A673 (cell line): ENCODE measurements at regions not wholly inside any gene's neighbourhood (a gene's known extent, or its start where the extent isn't known, plus 50 kb on each side); places are given as distances from the start of the nearest gene placed in this dataset.

Experiments
- BruUV-seq: library from RNA; stranded (reverse); fragments of 400-500 nt; replicated peaks from 2 replicates; lab custom pipeline; 2021; lab: Mats Ljungman, UMichigan
- CTCF ChIA-PET: fragments of 300-600 bp; sonication (Branson Sonifier 250); formaldehyde crosslinking; loops from one replicate; lab custom pipeline; 2022; ENCODE audit warnings: antibody characterized with exemption; lab: Charles Lee
- POLR2A ChIA-PET: fragments of 300-600 bp; sonication (Branson Sonifier 250); formaldehyde crosslinking; loops from one replicate; lab custom pipeline; 2022; ENCODE audit warnings: antibody characterized with exemption; ENCODE audit not compliant: low non-redundant PET; lab: Charles Lee
- DNase-seq: peaks from one replicate; pipeline ENCODE4 v3.0.0-alpha.2; 2015; ENCODE audit warnings: low spot score
- H3K27ac ChIP-seq: fragments of 200-600 bp; sonication (generic); 2 replicates; pipeline ENCODE4 v1.5.1; 2016; ENCODE audit warnings: mixed run types, low read depth, mild to moderate bottlenecking, mixed read lengths, antibody characterized with exemption, low read length; ENCODE audit not compliant: poor library complexity, severe bottlenecking
- H3K27me3 ChIP-seq: fragments of 200-600 bp; sonication (generic); replicated peaks from 2 replicates; pipeline ENCODE4 v1.6.1; 2017; ENCODE audit warnings: mixed run types, low read depth, mild to moderate bottlenecking, mixed read lengths, antibody characterized with exemption, low read length; ENCODE audit not compliant: insufficient read depth, poor library complexity
- H3K36me3 ChIP-seq: fragments of 200-600 bp; sonication (generic); 2 replicates; pipeline ENCODE4 v1.6.1; 2016; ENCODE audit warnings: mixed run types, mild to moderate bottlenecking, mixed read lengths, antibody characterized with exemption, low read length; ENCODE audit not compliant: insufficient read depth, poor library complexity, severe bottlenecking
- H3K4me1 ChIP-seq: fragments of 200-600 bp; sonication (generic); 2 replicates; pipeline ENCODE4 v1.6.1; 2017; ENCODE audit warnings: mixed run types, mild to moderate bottlenecking, mixed read lengths, antibody characterized with exemption, low read length; ENCODE audit not compliant: insufficient read depth, poor library complexity, severe bottlenecking
- H3K4me3 ChIP-seq: fragments of 200-600 bp; sonication (generic); 2 replicates; pipeline ENCODE4 v1.5.1; 2016; ENCODE audit warnings: low read depth, mixed run types, mild to moderate bottlenecking, mixed read lengths, low read length; ENCODE audit not compliant: poor library complexity, severe bottlenecking
- H3K9me3 ChIP-seq: fragments of 200-600 bp; sonication (generic); 2 replicates; pipeline ENCODE4 v1.6.1; 2016; ENCODE audit warnings: mixed run types, low read depth, mild to moderate bottlenecking, mixed read lengths, antibody characterized with exemption, low read length; ENCODE audit not compliant: poor library complexity, severe bottlenecking
- EZH2 ChIP-seq: fragments of 200-600 bp; sonication (generic); IDR thresholded peaks from 2 replicates; pipeline ENCODE4 v1.6.1; 2017; ENCODE audit warnings: borderline replicate concordance, low read depth, mild to moderate bottlenecking, mixed read lengths, antibody characterized with exemption, low read length; ENCODE audit not compliant: poor library complexity, severe bottlenecking
- intact Hi-C: fragments of 100-400 bp; cut with micrococcal nuclease; formaldehyde crosslinking; loops from one replicate; pipeline ENCODE4 v1.10.0; 2022; ENCODE audit not compliant: unreplicated experiment
- TF ChIP-seq, protein P1 (sequence below): fragments of 300-800, 200-600 bp; sonication (generic); conservative IDR thresholded peaks from 2 replicates; pipeline ENCODE4 v1.5.1; 2017; ENCODE audit warnings: low read depth, mild to moderate bottlenecking, antibody characterized with exemption, low read length, moderate library complexity, mixed read lengths

DNA sequence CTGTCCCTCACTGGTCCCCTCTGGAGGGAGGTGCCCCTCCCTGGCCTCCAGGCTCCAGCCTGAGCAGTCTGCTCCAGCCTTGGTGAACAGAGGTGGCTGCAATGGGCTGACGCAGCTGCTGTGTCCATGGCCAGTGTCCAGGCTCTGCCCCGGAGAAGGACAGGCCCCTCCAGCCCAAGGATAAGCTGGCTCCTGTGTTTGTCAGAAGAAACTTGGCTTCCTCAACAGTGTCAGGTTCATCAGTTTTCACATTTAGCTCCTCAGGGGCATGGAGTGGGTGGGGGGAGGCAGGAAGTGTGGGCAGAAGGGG, 402.8 kb downstream of the MATN1 start:
- Histone ChIP-seq H3K4me3 (no peak overlapping the region), H3K36me3 (no peaks in the 10 kb centered on the region), H3K4me1 (peaks cover 10% of the 10 kb centered on the region), H3K9me3 (no peaks in the 10 kb centered on the region), H3K27me3 (no peaks in the 10 kb centered on the region), H3K27ac (no peak overlapping the region)
- DNase-seq: no peak
- TF ChIP-seq, protein P1, sequence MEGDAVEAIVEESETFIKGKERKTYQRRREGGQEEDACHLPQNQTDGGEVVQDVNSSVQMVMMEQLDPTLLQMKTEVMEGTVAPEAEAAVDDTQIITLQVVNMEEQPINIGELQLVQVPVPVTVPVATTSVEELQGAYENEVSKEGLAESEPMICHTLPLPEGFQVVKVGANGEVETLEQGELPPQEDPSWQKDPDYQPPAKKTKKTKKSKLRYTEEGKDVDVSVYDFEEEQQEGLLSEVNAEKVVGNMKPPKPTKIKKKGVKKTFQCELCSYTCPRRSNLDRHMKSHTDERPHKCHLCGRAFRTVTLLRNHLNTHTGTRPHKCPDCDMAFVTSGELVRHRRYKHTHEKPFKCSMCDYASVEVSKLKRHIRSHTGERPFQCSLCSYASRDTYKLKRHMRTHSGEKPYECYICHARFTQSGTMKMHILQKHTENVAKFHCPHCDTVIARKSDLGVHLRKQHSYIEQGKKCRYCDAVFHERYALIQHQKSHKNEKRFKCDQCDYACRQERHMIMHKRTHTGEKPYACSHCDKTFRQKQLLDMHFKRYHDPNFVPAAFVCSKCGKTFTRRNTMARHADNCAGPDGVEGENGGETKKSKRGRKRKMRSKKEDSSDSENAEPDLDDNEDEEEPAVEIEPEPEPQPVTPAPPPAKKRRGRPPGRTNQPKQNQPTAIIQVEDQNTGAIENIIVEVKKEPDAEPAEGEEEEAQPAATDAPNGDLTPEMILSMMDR: no peak
- no peak for TF ChIP-seq EZH2
- CTCF ChIA-PET: no interaction called here
- POLR2A ChIA-PET: no interaction called here
- BruUV-seq: no TSS peak
- intact Hi-C loops: no loop called here

DNA sequence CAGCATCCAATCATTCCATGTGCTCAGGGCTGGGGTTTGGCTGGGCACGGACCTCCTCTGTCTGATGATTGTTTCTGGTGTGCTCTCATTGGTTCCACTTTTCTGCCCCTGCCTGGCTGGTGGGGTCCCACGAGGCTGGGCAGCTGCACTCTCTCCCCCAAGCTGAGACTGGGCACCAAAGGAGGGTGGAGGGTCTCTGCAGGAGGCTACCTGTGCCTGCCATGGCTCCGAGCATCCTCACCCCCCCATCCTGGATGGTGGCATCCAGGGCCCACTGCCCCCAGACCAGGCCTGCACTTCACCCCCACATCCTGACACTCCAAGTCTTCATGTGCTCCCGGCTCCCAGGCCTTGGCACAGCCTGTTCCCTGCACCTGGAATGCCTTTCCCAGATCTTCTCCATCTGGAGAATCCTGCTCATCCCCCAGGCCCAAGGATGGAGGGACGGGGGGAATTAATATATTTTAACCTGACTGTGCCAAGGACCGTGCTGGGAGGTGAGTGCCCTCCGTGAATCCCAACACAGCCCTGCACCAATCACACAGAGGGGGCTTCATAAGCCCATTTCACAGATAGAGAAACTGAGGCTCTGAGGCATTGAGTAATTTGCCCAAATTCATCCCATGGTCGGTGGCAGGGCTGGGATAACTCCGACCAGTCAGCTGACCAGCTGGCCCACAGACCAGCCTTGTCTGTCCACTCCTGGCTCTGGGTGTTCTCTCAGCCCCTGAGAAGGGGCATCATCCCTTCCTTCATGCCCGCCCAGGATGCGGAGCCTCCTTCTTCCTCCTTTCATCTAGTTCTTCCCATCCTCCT, 403.4 kb downstream of the MATN1 start:
- H3K9me3 ChIP-seq: no peaks in the 10 kb centered on the region
- H3K27me3 ChIP-seq: no peaks in the 10 kb centered on the region
- H3K27ac ChIP-seq: no peak overlapping the region
- DNase-seq: no peak
- CTCF ChIA-PET: interaction anchor here (0.6 kb wide), 1 partner anchor 61 kb away, joined by 4 read pairs; no protein-coding TSS in a partner anchor
- H3K36me3 ChIP-seq: no peaks in the 10 kb centered on the region
- BruUV-seq: no TSS peak
- intact Hi-C loops: no loop called here
- POLR2A ChIA-PET: no interaction called here
- peaks cover 10% of the 10 kb centered on the region for H3K4me1 ChIP-seq
- H3K4me3 ChIP-seq: no peak overlapping the region
- TF ChIP-seq EZH2: no peak
- TF ChIP-seq, protein P1: no peak

DNA sequence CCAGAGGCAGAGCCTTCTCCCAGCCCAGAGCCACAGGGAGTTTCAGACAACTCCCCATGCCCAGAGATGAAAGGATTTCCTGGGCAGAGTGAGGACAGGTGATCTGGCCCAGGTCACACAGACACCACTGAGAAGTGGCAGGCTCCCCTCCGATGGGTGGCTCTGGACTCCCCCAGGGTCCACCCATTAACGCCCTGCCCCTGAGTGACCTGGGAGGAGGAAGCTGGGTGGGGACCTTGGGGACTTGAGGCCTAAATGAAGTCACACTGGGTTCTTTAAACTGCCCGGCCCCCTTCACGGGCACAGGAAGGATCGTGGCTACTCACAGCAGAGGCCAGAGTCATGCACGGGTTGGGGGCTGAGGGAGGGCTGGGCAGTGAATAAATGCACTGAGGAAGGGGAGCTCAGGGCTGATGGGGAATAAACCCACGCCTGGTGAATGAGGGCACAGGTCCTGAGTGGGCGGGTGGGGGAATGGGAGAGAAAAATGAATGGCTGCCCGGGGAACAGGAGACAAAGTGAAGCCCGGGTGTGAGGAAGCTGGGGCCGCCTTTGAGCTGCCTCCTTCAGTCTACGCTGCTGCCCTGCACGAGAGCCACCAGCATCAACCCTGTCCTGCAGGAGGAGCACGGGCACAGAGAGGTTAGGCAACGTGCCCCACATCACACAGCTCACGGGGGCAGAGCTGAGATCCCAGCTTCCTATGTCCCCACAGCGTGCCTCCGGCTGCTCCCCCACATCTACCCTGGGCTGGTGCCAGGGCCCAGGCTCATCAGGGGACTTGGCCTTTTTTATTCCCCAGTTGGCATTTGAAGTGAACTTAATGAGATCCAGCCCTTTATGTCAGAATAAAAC, 404.3 kb downstream of the MATN1 start:
- ChIA-PET CTCF (interaction anchor here (0.6 to 0.7 kb wide), 2 partner anchors 43 to 62 kb away, joined by 3 to 4 read pairs; no protein-coding TSS in a partner anchor), POLR2A (no interaction called here)
- no TSS peak for BruUV-seq
- no peak overlapping the region for H3K27ac ChIP-seq
- H3K9me3 ChIP-seq: no peaks in the 10 kb centered on the region
- intact Hi-C loops: no loop called here
- no peak for DNase-seq
- TF ChIP-seq, protein P1: no peak
- no peak for TF ChIP-seq EZH2
- no peaks in the 10 kb centered on the region for H3K27me3 ChIP-seq
- H3K36me3 ChIP-seq: no peaks in the 10 kb centered on the region
- H3K4me1 ChIP-seq: peaks cover 10% of the 10 kb centered on the region
- no peak overlapping the region for H3K4me3 ChIP-seq
